ENCODE measurements at regions not wholly inside any gene's neighbourhood (a gene's known extent, or its start where the extent isn't known, plus 50 kb on each side); places are given as distances from the start of the nearest gene placed in this dataset.

GRCh38 chr10:28962768-28963167, 285.4 kb downstream of the BAMBI start:
- no peak for TF ChIP-seq CTCF (IDR thresholded peaks at IDR 0.05)
- no peak for TF ChIP-seq POLR2AphosphoS5 (IDR thresholded peaks at IDR 0.05; ENCODE audit: insufficient read depth in 1 of 2, low read depth in 1 of 2)
- no peak for TF ChIP-seq POLR2A (IDR thresholded peaks at IDR 0.05)
